ENCODE measurements at regions not wholly inside any gene's neighbourhood (a gene's known extent, or its start where the extent isn't known, plus 50 kb on each side); places are given as distances from the start of the nearest gene placed in this dataset.

DNA sequence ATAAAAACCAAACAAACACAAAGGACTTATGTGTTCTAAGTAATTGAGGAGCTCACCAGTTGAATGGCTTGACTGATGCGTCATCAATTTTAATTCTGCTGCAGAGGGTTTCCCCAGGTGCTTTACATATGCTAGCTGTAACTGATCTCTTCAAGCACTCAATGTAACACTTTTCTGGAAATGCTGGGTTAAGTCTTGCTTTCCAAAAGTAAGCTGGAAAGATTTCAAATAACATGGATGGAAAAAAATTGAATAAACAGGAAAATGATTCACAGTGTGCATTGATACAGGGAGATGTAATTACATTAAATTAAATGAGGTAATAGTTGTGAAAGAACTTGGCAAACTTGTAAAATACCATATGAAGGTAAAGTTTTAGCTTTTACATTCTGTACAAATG, 186.7 kb upstream of the WDFY3 start:
- Histone ChIP-seq H3K9me3 (no peaks in the 10 kb centered on the region), H3K27ac (no peak overlapping the region), H3K36me3 (no peaks in the 10 kb centered on the region), H3K4me1 (no peaks in the 10 kb centered on the region), H3K4me3 (no peak overlapping the region), H3K27me3 (no peaks in the 10 kb centered on the region)
- TF ChIP-seq CTCF (IDR thresholded peaks at IDR 0.05) = no peak
- no peak for DNase-seq (ENCODE audit: low spot score in 2 of 2)
- intact Hi-C loops (cut with DNase I) = no loop called here

DNA sequence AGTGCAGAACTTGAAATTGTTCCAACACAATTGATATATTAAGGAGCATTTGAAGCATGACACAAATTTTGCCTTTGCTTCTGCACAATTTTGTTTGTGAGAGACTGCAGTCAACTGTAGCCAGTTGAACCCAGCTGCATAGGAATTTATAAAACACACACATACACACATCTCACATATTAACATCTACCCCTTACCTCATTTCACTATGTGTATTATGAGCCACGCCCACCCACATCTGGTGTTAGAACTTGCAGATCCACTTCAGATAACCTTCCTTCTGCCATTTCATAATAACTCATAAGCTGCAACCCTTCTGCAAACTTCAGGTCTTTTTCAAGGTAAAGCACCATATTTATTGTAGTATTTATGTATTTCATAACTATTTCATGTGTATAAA, 188.1 kb upstream of the WDFY3 start:
- Histone ChIP-seq H3K27me3 (no peaks in the 10 kb centered on the region), H3K9me3 (no peaks in the 10 kb centered on the region), H3K4me1 (no peaks in the 10 kb centered on the region), H3K27ac (no peak overlapping the region), H3K36me3 (no peaks in the 10 kb centered on the region), H3K4me3 (no peak overlapping the region)
- DNase-seq (ENCODE audit: low spot score in 2 of 2) = no peak
- intact Hi-C loops (cut with DNase I) = no loop called here
- no peak for TF ChIP-seq CTCF (IDR thresholded peaks at IDR 0.05)

- no peaks in the 10 kb centered on the region for H3K36me3 ChIP-seq
- H3K27ac ChIP-seq = no peak overlapping the region
- H3K4me1 ChIP-seq = no peaks in the 10 kb centered on the region
- no peak for TF ChIP-seq CTCF (IDR thresholded peaks at IDR 0.05)
- H3K4me3 ChIP-seq = no peak overlapping the region
- intact Hi-C loops (cut with DNase I) = no loop called here
- no peak for DNase-seq (ENCODE audit: low spot score in 2 of 2)
- no peaks in the 10 kb centered on the region for H3K27me3 ChIP-seq
- H3K9me3 ChIP-seq = no peaks in the 10 kb centered on the region
Observed at GRCh38 chr4:85165808-85166207, 199.3 kb upstream of the WDFY3 start.

GRCh38 chr4:85166318-85166717, 199.8 kb upstream of the WDFY3 start:
- H3K27ac ChIP-seq = no peak overlapping the region
- H3K36me3 ChIP-seq = no peaks in the 10 kb centered on the region
- H3K4me1 ChIP-seq = no peaks in the 10 kb centered on the region
- no peak for DNase-seq (ENCODE audit: low spot score in 2 of 2)
- no peak for TF ChIP-seq CTCF (IDR thresholded peaks at IDR 0.05)
- no peaks in the 10 kb centered on the region for H3K9me3 ChIP-seq
- intact Hi-C loops (cut with DNase I) = no loop called here
- H3K4me3 ChIP-seq = no peak overlapping the region
- H3K27me3 ChIP-seq = no peaks in the 10 kb centered on the region

- Histone ChIP-seq H3K36me3 (no peaks in the 10 kb centered on the region), H3K4me1 (no peaks in the 10 kb centered on the region)
Observed at GRCh38 chr4:85168234-85168834, 201.8 kb upstream of the WDFY3 start.

More at GRCh38 chr4:85168234-85168834, 201.8 kb upstream of the WDFY3 start:
- H3K4me3 ChIP-seq = no peak overlapping the region
- TF ChIP-seq CTCF (IDR thresholded peaks at IDR 0.05) = no peak
- no peaks in the 10 kb centered on the region for H3K9me3 ChIP-seq
- DNase-seq (ENCODE audit: low spot score in 2 of 2) = no peak
- no peaks in the 10 kb centered on the region for H3K27me3 ChIP-seq
- intact Hi-C loops (cut with DNase I) = no loop called here
- H3K27ac ChIP-seq = no peak overlapping the region
